ENCODE measurements at regions not wholly inside any gene's neighbourhood (a gene's known extent, or its start where the extent isn't known, plus 50 kb on each side); places are given as distances from the start of the nearest gene placed in this dataset.

DNA sequence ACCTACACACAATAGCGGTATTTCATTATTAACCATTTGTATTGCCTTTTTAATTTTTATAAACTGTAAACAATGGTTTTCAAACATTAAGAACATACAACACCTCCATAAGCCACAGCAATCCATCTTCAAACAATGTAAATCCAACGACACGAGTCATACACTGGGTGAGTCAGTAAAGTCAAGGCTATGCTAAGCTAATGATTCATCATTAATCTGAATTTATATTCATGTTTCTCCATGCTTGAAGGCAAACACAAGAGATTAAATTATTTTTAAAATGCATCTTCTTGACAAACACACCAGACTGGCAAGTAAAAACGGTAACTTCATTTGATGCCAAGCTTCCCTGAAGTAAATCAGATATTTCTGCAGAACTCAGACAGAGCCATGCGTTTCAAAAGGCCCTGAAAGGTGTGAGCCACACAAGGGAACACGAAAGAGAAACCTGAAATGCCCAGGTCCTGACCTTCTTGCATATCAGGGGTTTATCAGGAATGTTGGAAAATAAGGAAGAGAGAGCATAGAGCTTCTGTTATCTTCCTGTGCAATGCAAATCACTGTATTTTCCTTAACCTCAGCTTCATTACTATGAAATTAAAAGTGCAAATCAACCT lies 162.5 kb downstream of the ALDH8A1 start:
- ATAC-seq (no peak), FAIRE-seq (no peak), DNase-seq (ENCODE audit: extremely low read depth in 1 of 4, low spot score in 3 of 4) (no peak)
- H3K9ac ChIP-seq (ENCODE audit: insufficient read depth in 1 of 2, low read depth in 2 of 2, low read length in 2 of 2) = no peak overlapping the region
- ChIA-PET CTCF (ENCODE audit: low intra/inter-chr PET ratio) (no interaction called here), POLR2A (no interaction called here)
- H3K9me3 ChIP-seq (replicated peaks; ENCODE audit: control insufficient read depth, insufficient read depth, low read depth, low read length) = no peaks in the 10 kb centered on the region
- H3K4me2 ChIP-seq (ENCODE audit: insufficient read depth, low read length) = no peak overlapping the region
- H2AFZ ChIP-seq (ENCODE audit: low read depth, low read length) = no peak overlapping the region
- no peaks in the 10 kb centered on the region; a peak in 2 of 5 replicates for H3K27me3 ChIP-seq (ENCODE audit: control insufficient read depth in 2 of 2, insufficient read depth in 2 of 2, low read length in 2 of 2)
- H3K27ac ChIP-seq (ENCODE audit: extremely low read depth, low read depth, low read length) = no peak overlapping the region
- no peak overlapping the region for H3K4me3 ChIP-seq
- intact Hi-C loops (cut with micrococcal nuclease) (no loop called here), in situ Hi-C loops (cut with MboI) (no loop called here)
- H3K9me1 ChIP-seq (ENCODE audit: control insufficient read depth, insufficient read depth, low read length) = no peaks in the 10 kb centered on the region
- 0% methylated on average over 6 of the region's 6 CpGs for WGBS (ENCODE audit: insufficient coverage, low coverage, missing lambda C conversion rate)
- BruUV-seq (replicated peaks) = no TSS peak
- H3K4me1 ChIP-seq (replicated peaks in 1 of 2; ENCODE audit: control insufficient read depth in 2 of 2, insufficient read depth in 2 of 2, low read length in 2 of 2) = no peaks in the 10 kb centered on the region
- H4K20me1 ChIP-seq (replicated peaks; ENCODE audit: control insufficient read depth, insufficient read depth, low read length) = no peaks in the 10 kb centered on the region
- H3K36me3 ChIP-seq (ENCODE audit: control insufficient read depth, insufficient read depth, low read length) = no peaks in the 10 kb centered on the region
- no peaks in the 10 kb centered on the region for H3K79me2 ChIP-seq (ENCODE audit: control insufficient read depth, insufficient read depth, low read length)
- TF ChIP-seq, protein P1, sequence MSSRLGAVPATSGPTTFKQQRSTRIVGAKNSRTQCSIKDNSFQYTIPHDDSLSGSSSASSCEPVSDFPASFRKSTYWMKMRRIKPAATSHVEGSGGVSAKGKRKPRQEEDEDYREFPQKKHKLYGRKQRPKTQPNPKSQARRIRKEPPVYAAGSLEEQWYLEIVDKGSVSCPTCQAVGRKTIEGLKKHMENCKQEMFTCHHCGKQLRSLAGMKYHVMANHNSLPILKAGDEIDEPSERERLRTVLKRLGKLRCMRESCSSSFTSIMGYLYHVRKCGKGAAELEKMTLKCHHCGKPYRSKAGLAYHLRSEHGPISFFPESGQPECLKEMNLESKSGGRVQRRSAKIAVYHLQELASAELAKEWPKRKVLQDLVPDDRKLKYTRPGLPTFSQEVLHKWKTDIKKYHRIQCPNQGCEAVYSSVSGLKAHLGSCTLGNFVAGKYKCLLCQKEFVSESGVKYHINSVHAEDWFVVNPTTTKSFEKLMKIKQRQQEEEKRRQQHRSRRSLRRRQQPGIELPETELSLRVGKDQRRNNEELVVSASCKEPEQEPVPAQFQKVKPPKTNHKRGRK (tag; IDR thresholded peaks at IDR 0.05) = no peak
- TF ChIP-seq, protein P2, sequence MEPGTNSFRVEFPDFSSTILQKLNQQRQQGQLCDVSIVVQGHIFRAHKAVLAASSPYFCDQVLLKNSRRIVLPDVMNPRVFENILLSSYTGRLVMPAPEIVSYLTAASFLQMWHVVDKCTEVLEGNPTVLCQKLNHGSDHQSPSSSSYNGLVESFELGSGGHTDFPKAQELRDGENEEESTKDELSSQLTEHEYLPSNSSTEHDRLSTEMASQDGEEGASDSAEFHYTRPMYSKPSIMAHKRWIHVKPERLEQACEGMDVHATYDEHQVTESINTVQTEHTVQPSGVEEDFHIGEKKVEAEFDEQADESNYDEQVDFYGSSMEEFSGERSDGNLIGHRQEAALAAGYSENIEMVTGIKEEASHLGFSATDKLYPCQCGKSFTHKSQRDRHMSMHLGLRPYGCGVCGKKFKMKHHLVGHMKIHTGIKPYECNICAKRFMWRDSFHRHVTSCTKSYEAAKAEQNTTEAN (CRISPR knock-in tag; IDR thresholded peaks at IDR 0.05) = no peak
